Stimulated activated CD4-positive, alpha-beta T cell treated with anti-CD3 and anti-CD28 coated beads, Interleukin-2, amount 100 ng/mL, for 48 hours (primary cell): ENCODE measurements at regions not wholly inside any gene's neighbourhood (a gene's known extent, or its start where the extent isn't known, plus 50 kb on each side); places are given as distances from the start of the nearest gene placed in this dataset.

Experiments used
- DNase-seq, 2 donors: peaks; one replicate each; pipeline ENCODE4 v3.0.0-alpha.2; 2020

DNA sequence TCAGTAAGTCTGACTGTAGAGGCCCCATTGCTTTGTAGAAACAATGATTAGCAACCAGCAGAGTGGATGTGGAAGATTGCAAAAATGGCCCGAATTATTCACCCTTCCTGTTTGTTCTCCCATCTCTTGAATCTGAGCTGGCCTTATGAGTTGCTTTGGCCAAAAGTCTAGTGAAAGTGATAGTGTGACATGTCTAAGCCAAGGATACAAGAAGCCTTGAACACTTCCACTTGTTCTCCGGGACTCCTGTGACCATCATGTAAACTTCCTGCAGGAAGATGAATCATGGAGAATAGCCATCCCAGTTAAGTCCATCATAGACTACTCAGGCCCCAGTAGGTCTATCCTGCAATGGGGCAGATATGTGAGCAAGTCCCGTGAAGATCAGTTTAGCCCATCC lies 252.0 kb upstream of the JAG1 start:
- no peak for DNase-seq

DNA sequence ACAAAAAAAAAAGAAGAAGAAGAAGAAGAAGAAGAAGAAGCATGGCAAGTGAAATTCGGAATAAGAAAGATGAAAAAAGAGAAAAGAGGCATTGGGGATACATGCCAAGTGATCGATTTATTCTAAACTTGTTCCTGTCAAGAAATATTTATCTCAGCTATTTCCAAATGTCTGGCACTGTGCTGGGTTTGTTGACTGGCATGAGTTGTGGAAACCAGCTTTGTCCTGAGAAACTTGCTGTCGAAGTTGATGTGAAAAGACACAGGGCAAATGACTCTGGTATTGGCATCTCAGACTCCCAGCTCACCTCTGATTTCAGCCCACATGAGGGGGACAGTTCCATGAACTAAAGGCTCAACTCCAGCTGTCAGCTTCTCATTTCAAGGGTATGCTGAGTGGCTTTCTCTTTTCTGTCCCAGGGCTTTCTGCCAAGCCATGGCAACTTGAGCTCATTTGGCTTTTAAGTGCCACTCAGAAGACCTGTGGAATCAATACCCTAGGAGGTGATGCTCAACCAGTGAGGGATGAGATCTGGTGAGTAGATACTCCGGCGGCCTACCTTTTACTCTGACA lies 253.3 kb upstream of the JAG1 start:
- DNase-seq, result no peak

DNA sequence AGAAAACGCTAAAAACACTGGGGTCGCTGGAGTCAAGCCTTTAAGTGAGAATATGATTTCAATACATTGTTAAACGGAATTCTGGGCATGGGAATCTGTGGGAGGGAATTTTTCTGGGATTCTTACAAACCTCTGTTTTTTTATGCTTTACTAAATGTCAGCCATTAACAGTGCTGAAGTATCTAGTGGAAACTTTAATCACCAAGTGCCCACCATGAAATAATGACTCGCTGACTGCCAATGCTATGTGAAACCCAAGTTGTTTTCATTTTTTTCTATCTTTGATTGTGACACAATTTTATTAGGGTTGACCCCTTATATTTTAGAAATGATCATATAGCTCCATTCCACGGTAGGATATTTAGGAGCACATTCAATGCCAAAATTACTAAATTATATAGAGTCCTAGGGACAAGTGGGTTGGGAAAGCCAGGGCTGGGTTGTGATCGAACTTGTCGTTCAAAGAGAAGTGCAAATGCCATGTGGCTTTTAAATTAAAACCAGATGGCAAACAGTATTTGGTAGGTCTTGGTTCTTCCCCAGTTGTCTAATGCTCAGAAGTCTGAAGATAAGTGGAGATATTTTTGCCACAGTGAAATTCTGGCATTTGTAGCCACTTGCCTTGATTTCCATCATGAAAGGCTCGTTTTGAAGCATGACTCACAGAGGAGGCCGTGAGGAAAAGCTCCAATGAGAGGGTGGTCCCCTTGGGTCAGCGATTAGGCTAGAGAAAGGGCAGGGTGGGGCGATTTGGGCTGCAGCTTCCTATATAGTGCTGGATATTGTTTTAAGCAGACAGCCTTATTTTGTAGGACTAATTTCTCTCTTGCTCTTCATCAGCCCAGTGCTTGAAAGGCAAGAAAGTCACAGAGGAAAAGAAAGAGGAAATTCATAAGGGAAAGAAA lies 254.4 kb upstream of the JAG1 start:
- no peak for DNase-seq

DNA sequence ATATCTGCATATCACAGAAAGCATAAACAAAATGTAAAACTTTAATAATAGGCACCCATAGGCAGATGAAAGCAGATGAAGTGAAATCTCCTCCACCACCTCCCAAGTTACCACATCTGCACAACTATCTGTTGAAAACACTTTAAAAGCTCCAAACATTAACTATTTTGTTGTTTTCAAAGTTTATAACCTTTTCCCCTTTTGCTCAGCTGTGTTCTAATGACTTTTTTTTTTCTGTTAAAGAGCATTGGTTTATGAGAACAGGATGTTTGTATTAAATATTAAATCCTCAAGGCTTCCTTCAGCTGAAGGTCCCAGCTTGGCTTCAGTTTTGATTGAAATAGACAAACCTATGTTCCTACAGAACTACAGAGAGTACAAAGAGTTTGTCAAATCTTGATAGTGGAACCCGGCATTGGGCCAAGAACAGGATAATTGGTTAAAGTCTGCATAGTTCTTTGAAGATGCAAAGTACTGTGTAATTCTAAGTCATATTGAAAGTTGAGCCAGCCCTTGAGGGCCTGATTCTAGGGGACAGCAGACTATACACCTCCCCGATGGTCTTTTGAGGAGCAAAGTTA lies 255.1 kb upstream of the JAG1 start:
- DNase-seq, result no peak

DNA sequence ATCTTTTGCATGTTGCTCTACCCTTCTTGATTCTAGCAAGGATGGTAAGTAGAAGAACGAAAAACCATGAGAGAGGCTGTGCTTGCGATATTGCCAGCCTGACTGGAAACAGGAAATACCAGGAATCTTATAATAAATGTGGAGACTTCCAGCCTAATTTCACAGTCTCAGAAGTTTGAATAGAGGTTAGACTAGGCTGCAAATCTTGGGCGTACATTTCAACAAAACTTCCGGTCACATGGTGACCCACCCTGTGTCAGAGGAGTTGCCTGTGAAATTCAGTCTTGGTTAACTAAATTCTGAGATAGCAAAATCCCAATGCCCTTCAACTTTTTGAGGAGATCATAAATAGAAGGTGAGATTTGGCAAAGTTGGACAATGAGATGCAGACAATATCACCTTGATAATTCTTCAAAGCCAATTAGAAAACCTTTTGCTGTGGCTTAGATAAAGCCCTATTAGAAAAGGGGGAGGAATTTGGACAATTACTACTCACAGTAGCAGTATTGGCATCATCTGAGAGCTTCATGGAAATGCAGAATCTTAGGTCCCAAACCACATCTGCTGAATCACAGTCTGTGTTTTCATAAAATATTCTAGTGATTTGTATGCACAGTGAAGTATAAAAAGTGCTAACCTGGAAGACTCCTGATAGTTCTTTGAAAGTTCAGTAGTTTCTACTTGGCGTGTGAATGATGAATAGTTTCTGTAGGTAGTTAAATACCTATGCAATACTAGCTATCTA lies 262.0 kb upstream of the JAG1 start:
- DNase-seq, result no peak

DNA sequence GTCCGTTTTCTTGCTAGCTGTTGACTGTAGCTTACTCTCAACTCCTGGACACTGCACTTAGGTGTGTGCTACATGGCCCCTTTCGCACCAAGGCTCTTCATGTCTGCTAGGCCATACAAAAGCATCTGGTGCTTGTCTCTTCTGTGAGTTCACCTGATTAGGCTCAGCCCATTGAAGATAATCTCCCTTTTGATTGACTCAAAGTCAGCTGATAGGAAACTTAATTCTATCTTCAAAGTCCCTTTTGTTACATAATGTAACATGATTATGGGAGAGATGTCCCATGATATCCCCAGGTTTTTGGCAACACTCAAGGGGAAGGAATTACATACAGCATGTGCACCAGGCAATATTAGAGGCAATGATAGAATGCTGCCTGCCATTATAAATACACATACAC lies 263.0 kb upstream of the JAG1 start:
- no peak for DNase-seq

DNA sequence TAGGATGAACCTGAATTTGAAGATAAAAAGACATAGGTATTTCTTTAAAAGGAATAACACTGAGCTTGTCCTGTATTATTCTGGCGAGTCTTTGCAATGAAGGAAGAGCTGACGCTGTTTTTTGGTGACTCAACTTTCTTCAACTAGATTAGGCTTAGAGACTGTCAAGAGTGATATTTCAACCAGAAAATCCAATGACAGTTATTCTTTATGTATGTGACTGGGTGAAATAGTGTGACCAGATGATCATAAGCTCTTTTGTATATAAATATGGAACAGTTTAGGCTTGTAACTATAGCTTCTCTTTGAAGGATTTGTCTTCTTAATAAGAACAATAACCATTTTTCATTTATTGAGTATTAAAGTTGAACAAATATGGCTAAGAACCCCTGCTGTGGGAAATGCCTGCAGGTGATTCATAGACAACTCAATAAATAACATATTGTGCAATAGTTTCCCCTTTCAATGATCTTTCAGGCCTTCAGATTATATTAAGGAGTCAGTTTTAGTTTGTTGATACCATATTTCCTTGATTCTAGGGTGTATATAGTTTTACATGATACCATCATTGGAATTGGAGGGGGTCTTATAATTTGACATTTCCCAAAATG lies 265.6 kb upstream of the JAG1 start:
- no peak for DNase-seq

DNA sequence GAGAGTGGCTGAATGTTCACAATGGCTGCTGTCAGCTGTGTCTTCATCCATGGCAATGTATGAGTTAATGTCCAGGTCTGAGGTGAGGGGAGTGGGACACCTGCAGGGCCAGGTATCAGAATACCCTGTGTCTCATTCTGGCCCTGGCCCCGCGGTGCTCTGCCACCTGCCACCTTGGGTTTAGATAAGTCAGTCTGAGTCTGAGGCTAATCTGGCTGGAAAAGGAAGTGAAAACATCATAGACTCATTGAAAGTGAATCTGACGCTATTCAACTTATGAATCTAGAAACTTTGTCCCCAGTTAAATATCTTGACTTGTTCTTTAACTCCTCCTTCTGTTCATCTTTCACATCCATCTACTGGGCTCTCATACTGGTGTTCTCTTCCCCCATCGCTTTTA lies 267.1 kb upstream of the JAG1 start:
- DNase-seq, result no peak

DNA sequence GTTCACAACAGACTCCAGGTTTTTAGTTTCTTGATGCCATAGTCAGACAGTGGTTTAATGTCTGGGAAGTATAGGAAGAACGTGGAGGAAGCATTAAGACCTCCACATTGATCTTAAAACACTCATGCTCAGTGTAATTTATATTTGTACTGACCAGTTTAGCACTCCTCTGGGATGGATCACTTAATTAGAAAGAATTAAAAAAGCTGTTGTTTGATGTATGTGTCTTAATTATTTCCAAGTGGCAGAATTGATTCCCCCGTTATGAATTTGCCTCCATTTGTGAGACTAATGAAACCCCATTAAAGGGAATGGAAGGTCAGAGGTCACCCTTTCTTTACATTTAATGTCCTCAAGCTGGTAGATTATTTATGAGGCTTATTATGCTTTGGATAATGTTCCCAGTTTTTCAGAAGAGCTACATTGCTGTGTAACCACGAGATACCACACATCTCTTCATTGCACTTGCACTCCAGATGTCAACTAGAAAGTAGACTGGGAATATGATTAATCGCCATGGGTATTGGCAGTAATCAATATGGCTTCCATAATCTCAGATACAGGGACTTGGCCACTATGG lies 270.0 kb upstream of the JAG1 start:
- DNase-seq, result no peak

DNA sequence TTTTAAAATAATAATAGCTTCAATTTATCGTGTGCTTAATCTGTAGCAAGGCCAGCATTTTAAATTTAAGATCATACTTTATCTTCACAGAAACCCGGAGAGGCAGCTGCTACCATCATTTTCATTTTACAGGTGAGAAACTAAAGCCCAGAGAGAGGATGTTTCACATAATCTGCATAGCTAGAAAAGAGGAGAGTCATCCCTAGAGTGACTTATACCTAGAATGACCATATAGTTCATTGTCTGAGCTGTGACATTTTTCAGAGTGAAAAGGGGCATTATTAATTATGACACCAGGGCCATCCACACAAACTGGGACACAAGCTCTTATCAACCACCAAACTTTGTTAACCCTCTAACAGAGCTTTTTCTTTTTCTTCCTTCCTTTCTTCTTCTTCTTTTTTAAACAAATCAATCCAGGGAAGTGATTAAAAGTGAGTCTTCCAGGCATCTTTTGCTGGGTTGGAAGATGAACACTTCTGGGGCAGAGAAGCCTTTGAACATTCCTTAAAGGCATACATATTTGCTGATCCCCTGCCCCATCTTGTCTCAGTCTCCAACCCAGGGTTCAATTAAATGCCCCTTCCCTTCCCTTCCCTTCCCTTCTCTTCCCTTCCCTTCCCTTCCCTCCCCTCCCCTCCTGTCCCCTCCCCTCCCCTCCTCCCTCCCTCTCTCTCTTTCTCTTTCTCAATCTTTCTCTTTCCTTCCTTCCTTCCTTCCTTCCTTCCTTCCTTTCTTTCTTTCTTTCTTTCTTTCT lies 272.5 kb upstream of the JAG1 start:
- DNase-seq, result no peak

DNA sequence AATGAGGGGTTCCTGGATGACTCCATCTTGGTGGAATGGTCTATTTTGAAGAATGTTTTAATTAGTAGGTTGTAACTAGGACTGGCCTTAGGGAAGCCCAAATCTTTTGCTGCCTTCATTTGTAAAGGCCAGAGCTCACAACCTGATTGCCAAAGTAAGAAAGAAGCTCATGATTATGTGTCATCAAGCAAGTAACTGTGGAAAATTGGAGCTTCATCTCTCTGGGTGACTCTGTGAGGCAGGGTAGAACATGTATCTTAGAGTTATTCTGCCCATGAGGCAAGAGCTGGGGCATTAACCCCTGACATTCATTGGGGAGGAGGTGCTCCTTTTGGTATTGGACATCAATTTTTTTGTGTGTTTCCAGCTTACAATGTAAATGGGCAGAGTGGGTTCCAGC lies 273.9 kb upstream of the JAG1 start:
- DNase-seq, result no peak

DNA sequence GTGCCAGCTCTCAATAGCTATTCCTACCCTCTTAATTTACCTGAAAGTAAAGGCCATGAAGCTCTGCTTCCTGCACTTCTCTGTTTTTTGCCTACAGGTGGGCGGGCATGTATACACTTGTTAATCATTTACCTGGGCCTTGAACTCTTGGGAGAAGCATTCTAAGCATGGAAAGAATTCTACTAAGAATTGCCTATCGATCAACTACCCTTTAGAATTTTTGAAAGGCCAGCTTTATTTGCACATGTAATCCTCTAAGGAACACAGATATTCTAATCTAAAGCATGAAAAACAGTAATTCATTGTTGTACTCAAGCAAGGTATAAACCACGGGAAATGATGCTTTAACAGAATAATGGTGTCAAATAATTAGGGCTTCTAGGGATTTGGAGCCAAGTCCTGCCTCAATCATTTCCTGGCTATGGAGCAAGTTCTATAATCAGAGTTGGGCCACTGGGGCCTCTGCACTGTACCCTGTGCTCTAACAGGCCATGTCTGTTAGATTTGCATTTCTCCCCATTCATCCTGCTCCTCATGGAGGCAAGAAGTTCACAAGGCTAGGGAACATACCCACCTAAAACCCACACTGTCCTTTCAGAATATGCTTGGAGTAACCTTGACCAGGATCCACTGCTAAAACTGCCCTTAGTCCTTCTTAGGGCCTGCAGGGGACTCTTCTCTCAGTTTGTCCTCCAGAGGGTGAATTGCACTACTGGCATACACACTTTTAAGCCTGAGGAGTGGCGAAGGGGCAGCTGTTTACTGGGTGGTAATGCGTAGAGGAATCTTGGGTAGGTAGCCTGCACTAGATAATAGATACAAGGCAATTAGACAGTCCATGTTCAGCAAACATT lies 276.4 kb upstream of the JAG1 start:
- no peak for DNase-seq

DNA sequence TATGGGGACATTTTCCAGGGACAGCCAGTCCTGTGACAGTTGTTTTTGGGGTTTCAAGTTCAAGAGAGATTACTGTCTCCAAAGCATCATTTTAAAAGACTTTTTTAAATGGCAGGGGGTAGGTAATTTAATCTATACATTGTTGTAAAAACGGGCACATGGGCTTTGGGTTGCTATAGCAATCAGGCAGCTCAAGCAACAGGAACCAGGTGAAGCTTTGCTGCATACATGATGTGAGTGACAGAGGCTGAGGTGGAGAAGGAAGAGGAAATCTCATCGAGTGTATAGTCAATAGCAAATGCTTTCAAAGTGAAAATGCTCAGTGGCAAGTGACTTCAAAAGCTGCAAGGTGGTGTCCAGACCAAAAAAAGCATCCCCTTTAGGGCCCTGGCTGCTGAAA lies 277.4 kb upstream of the JAG1 start:
- DNase-seq, result no peak

DNA sequence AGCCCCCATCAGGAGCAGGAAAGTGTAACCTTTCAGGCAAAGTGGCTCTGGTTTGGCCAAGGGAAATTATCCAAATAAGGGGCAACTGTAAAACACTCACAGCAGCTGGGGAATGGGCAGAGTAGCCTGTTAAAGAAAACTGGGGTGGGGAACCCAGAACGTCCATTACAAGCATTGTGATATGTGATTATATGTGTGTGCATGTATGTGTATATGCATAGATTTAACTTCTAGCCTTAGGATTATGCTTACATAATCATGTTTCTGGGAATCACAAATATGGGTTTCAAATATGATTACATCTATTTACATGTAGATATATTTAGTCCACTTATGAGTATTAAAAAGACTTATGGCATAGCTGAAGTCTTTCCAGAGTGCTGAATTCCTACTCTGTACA lies 278.1 kb upstream of the JAG1 start:
- DNase-seq, result no peak

DNA sequence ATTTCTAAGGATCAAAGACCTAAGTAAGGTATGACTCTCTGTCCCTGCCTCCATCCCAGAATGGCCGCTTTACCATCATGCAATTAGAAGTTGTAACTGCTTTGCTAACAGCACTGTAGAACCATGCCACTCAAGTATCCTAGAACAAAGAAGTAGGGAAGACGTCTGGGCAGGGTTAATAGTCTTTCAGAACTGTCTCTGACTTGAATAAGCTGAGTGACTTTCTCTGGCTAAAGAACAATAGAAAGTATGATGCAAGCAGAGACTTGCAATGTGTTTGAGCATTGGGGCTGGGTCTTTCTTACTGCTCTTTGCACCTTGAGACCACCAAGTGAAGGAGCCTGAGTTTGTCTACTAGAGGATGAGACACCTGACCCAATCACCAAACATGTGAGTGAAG lies 279.6 kb upstream of the JAG1 start:
- DNase-seq, result no peak

DNA sequence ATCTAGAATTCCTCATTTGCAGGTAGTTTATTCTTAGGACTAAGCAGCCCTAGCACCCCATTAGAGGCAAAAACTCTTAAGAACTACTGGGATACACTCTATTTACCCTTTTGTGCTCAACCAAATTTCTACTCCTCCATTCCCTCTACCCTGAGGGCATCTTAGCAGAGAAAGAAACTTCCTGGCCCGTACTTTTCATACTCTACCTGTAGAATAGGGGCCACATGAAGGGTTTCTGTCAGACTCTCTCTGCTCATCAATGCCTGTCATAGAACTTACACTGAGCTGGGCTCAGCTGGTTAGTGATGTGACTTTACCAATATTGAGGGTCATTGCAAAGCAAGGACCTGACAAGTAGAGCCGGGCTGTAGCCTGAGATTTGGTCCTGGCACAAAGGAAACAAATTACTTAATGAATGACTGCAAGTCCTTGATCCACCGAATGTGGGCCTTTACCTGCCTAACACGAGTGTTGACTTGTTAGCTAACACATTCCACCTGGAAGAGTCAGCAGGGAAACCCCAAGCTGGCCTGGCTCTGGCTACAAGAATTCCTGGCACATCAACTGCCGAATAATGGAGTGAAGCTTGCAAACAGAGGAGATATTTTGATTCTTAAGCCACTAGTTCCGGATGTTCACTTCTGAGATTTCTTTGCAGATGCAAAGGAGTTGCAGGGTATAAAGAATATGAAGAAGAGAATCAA lies 280.5 kb upstream of the JAG1 start:
- DNase-seq, result no peak

DNA sequence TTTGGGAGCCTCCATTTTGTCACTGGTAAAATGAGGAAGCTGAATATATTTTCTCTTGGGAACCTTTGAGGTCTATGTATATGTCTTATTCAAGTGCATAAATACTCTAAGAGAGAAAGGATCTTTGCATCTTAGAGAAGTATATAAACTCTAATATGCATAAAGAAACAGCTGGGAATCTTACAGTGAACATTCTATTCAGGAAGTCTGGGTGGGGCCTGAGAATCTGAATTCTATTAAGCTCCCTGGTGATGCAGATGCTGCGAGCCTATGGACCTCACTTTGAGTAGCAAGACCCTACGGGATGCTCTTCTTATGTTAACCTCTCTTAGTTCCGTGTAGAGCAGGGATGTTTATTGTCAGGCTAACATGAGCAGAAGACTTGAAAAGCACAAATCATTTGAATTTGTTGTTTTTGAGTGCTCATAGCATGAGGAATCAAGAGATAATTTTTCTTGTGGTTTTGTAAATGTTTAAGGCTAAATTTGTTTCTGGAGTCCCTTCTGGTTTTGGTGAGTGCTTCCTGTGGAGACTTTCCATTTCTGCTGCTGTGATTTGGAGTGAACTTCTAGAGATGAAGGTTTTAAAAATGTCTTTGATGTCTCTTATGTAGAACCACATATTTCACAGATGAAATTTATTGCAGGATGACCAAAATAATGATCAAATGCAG lies 281.2 kb upstream of the JAG1 start:
- no peak for DNase-seq

DNA sequence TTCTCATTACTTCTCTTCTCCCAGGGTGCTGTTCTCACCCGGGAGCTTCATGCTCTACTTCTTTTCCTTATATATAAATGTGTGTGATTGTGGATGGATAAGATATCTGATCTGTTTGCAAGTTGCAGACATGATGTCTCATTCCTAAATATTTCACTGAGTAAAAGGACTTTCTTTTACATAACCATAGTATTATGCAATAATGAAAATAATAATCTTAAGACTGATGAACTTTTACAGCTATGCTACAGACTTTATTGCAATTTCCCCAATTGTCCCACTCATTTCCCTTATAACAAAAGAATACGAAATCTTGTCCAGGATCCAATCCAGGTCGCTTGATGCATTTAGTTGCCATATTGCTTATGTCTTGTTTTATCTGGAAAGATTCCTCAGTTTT lies 284.5 kb upstream of the JAG1 start:
- no peak for DNase-seq

DNA sequence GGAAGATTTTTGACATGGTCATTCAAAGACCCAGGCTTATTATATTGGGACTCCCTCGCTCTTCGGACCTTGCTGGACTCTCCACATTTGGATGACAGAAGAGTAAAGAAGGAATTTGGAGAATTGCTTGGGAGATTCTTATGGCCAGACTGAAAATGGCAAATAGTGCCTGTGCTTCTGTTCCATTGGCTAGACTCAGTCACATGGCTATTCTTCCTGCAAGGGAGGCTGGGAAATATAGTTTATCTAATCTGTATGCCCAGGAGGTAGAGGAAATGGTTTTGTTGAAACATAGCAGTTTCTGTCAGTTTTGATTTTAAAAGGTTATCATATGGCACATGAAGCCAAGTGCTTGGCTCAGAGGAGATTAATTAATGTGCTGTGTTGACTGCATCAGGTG lies 286.6 kb upstream of the JAG1 start:
- DNase-seq, result no peak
